Limb (tissue), 2 donors: ENCODE measurements at regions not wholly inside any gene's neighbourhood (a gene's known extent, or its start where the extent isn't known, plus 50 kb on each side); places are given as distances from the start of the nearest gene placed in this dataset.
"Not testable (repeated sequence)": the region's sequence is repeated elsewhere in the genome, so short reads cannot be mapped to it uniquely, and the experiment has no call there.

Experiments used
- DNase-seq, 2 donors: peaks; one replicate each; pipeline ENCODE4 v3.0.0-alpha.2; 2016; ENCODE audit errors: extremely low spot score in 2 of 2

DNA sequence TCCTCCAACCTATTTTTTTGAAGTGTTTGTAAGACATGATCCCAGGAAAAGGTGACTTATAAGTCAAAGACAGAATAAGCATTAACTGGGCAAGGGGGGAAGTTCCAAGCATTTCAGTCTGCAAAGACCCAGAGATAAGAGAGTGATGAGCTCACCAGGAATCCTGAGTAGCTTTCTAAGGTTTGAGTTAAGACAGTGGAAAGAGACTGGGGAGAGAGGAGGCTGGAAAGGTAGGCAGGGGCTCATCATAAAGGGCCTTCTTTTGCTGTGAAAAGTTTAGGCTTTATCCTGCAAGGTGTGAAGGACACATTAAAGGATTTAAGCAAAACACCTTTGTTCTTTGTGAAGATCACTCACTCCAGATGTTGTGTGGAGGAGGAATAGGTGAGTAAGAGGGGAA lies 438.8 kb downstream of the CHL1 start:
- DNase-seq = no peak

DNA sequence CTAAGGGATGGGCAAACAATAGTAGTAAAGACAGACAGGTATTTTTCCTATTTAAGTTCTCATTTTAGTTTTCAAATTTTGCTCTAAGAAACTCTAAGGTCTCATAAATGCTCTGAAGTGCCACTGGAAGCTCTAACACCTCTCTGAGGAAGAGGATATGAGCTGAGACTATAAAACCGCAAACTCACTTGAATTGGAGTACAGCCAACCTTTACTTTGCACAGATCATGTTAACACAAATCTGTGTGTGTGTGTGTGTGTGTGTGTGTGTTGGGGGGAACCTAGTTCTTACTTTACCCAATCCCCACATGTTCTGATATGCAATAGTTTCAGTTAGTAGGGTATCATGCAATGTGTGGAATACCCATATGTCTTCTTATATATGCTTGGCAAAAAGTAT lies 446.8 kb downstream of the CHL1 start:
- DNase-seq = no peak

DNA sequence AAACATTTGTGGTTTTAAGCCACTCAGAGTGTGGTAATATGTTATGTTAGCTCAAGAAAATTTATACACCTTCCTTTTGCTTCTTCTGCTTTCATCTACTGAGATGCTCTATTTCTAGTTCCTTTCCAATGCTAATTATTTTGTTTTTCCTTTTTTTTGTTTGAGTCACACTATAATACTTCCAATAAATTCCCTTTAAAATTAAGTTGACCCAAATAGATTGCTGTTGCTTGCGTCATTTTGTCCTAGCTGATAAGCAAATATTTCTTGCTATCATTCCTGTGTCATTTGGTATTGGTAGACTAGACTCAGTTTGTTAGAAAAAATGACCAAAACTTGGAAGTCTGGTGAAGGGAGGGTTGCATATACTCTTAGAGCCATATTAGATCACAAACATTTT lies 437.0 kb upstream of the CNTN6 start:
- DNase-seq = no peak

DNA sequence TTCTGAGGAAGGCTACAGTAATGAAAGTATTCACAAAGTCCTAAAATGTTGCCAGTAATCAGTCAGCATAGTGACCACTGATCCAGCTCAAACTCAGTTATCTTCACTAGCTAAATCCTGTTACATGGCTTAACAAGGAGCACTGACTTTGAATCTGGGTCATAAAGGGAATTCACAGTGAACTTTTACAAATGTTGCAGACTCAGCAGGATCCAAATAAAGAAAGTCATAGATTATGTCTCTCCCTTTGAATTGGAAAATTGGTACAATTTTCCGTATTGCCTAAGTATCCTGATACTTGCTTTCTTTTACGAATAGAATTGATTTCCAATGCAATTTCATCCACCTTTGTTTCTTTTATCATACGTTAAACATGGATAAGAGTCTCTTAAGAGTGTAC lies 431.5 kb upstream of the CNTN6 start:
- no peak for DNase-seq

DNA sequence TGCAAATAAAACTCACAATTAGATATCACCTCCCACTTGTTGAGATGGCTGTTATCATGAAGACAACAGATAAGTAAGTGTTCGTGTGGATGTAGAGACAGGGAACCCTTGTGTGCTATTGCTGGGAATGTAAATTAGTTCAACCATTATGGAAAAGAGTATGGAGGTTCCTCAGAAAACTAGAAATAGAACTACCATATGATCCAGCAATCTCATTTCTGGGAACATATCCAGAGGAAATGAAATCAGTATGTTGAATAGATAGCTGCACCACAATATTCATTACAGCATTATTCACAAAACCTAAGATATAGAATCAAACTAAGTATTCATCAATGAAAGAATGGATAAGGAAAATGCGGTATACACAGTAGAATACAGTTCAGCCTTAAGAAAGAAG lies 418.7 kb upstream of the CNTN6 start:
- DNase-seq = no peak

DNA sequence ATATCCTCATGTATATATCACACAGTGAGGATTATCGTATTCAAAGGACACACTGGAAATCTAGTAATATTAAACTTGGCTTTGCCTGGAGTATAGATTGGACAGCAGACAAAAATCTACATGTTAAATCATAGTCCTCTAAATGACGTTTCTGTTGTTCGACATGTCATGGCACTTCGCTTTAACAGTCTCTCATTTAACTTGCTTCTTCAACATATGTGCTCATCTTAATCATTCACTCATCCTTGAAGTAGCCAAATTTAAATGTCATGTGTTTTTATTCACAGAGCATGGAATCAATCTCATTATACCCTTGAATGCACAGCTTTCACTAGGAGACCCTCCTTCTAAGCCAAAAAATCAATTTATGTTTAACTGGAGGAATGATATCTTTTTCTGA lies 417.0 kb upstream of the CNTN6 start:
- DNase-seq = no peak

DNA sequence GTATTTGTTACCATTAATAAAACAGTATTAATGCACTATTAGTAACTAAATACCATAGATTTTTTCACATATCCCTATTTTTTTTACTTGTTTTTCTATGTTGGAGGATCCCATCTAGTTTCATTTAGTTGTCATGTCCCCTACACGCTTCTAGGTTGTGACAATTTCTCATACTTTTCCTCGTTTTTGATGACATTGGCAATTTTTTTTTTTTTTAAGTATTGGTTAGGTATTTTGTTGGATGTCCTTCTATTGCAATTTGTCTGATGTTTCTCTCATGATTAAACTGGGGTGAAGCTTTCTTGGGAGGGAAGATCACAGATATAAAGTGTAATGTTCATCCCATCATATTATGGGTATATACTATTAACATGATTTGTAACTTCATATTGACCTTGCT lies 409.1 kb upstream of the CNTN6 start:
- DNase-seq = no peak

DNA sequence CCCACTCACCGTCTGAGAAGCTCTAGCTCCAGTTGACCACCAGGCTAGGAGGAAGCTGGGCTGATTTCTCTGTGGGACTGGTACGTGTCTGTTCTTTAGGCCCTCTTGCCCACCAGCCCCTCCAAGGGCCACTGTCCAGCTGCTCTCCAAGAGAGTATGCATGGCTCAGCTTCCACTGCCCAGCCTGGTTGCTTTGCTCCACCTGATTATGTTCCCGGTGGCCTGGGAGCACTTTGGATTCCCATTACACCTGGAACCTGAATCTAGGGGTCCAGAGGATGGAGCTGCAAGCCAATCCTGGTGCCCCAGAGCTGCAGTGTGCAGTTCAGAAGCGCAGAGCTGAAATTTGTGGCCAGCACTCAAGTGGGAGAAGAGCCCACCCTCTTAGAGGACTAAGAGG lies 402.1 kb upstream of the CNTN6 start:
- no peak for DNase-seq

DNA sequence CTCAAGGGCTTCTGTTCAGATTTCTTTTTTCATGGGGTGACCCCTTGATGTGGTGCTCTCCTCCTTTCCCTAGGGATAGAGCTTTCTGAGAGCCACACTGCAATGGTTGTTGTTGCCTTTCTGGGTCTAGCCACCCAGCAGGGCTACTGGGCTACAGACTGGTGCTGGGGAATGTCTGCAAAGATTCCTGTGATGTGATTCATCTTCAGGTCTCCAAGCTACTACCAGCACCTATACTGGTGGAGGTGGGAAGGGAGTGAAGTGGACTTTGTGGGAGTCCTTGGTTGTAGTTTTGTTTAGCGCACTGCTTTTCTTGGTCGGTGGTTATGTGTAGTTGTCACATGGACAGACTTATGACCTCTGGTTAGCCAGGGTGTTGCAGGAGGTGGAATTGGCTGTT lies 392.3 kb upstream of the CNTN6 start:
- no peak for DNase-seq

DNA sequence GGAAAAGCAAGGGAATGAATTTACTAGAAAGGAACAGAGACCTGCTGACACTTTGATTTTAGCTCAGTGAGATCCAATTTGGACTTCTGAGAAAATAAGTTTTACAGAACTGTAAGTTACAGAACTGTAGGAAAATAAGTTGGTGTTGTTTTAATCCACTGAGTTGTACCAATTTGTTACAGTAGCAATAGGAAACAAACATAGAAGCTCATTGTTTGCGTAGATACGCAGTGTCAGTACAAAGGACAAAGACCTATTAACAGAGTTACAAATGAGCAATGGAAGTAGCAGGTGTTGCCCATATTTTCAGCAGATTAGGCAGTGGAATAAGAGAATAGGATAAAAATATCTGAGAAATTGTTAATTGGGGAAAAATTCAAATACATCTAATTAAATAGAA lies 385.8 kb upstream of the CNTN6 start:
- no peak for DNase-seq

DNA sequence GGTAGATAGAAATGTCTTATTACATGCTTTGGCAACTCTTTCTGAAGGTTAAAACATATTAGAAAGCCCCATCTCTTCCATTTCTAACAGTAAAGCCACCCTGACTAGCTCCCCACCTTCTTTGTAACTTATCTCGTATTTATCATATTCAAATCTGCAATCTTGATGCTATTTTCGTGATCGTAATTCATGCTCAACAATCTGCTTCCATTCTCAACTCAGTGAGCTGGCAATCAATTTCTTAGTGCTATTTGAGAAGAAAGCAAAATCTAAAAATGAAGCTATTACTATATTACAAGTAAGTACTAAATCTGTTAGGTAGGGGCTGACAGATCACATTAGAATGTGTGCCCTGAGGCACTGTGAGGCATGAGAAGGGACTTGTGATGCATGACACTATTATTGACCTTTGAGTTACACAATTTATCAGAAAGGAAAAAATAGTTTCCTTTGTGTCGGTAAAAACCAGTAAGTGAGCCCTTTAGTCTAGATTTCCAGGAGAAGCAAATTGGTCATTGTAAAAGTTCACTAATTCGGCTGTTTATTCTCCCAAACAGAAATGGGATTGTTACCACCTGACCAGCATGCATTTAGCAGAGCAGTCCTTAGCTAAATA lies 379.7 kb upstream of the CNTN6 start:
- no peak for DNase-seq

DNA sequence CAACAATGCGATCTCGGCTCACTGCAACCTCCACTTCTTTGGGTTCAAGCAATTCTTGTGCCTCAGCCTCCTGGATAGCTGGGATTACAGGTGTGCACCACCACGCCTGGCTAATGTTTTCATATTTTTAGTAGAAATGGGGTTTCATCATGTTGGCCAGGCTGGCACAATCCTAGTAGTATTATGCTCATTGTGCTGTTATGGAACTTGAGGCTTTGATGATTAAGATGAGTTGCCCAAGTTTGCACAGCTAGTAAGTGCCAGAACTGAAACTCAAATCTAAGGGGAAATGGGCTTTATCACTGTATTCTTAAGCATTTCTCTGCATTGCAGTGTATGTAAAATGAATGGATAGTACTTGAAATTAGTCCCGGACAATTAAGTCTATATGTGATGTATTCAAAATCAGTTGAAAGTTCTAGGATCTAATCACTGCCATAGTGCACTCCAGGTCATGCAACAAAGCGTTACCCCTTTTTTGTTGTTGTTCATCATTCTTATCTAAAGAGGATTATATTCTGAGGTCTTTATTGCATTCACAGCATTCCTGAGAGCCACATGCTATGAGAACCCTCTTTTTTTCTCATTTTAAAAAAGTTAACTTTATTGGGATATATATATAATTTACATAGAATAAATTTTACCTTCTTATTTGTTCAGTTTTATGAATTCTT lies 378.7 kb upstream of the CNTN6 start:
- DNase-seq = no peak

DNA sequence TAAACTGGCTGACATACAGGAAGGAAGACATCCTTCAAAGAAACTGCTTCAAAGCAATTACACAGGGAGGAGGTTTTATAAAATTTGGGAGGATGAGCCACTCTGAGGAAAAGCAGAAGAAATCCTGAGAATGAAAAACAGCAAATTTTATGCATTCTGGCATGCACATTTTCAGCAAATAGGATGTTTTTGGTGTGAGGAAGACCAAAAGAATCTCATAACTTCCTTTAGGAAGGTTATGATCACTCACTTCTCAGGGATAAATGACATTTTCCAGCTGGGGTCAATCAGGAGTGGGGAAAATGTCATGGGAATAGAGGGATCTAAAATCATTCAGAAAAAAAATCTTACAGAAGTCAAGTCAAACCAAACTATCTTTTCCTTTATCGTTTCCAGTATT lies 371.7 kb upstream of the CNTN6 start:
- DNase-seq = no peak

DNA sequence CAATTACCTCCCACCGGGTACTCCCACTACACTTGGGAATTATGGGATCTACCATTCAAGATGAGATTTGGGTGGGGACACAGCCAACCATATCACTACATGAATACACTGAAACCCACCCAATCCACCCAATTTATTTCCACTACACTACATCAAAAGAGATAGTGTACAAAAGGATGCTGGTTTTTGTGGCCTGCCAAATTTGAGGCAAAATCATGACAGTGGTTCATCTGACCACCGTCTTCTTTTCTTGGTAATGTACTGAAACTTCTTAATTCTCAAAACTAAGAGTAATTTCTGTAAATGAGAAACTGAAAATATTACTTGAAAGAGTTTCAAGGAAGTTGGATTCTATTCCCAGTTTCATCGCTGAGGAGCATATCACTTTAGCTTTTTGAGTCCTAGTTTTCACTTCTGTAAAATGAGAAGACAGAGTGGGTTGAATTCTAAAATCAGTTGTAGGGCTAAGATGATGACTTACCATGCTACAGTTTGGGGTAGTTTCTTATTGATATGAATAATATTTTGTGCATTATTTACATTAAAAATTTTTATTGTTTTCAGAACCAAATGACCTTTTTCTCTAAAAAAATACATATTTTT lies 360.4 kb upstream of the CNTN6 start:
- no peak for DNase-seq

DNA sequence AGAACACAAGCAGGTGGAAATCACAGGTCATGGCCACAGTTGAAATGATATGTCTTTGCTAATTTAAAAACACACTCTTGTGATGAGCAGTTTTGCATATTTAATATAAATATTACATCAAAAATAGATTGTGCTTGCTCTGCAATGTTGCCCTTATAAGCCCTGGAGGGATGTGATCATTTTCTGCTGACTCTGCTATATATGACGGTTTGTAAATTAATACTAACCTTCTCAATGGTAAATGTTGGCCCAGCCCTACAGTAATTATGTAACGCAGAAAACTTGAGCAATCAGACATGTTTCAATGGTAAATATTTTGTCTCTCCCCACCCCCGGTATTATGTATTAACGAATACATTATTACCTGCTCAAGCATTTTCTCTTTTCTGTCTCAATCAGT lies 359.5 kb upstream of the CNTN6 start:
- no peak for DNase-seq

DNA sequence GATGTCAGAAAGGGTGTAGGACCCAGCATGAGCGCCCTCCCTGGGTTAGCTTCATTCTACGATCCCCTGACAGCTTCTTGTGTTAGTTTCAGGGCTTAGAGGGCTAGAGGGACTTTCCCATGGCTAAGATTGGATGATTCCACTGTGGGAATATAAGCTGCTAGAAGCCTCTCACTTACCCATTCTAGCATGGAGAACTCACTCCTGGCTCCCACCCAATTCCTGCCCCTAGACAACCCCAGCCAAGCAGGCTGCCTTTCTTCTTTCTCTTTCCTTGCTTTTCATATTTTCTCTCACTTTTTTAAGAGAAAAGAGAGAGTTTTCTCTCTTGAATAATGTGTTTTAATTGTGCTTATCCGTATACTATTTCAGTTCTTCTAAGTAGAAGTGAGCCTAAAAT lies 335.1 kb upstream of the CNTN6 start:
- DNase-seq = no peak

DNA sequence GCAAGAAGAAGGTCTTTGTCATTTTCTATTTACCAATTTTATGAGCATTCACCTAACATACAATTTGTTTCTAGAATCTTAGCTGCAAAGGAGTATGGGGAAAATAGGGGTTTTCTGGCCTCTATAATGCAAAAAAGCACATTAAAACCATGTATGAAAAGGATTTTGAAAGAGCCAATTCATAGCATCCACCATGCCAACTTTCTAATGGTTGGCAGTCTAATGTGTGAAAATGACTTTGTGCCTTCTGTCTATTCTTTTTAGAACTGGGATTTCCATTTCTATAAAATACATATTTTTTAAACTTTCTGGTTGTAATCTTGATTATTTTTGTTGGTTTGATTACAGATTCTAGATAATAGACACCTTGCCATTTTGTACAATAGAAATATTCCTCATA lies 333.7 kb upstream of the CNTN6 start:
- no peak for DNase-seq

DNA sequence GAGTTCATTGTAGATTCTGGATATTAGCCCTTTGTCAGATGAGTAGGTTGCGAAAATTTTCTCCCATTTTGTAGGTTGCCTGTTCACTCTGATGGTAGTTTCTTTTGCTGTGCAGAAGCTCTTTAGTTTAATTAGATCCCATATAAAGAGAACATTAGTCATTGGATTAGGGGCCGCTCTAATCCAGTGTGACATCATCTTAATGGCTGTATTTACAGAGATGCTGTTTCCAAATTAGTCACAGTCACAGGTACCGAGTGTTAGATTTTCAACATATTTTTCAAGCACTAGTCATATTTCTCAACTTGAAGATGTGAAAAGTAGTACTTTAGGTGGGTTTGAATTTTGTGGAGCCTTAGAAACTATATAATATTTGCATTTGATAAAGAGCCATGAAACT lies 319.4 kb upstream of the CNTN6 start:
- not testable (repeated sequence) for DNase-seq

DNA sequence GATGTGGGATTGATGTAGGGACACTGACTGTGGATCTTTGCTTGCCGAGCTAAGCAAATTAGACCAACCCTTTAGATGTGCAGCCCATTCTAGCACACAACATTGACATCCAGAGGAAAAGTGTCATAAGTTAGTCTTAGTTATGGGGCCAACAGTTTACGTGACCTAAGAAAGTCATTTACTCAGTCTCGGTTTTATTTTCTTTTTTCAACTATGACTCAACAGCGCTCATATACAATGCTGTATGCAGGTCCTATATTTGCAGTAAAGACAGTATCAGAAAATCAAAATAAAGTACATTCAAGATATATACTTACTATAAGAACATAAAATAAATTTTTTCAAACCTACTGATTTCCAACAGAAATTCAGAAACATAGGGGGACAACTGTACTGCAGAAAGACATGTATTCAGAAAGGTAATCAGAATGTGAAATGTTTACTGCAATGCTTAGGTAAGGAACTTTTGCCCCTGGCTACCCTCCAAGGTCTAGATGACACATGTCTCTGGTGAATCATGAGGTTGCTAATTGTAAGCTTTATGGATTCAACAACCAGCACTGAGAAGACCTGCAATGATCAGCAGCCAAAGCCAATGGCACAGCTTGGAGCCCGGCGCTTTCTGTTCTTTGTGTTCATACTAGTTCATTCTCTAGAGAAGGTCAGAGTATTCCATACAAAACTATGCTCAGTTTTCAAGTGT lies 317.5 kb upstream of the CNTN6 start:
- no peak for DNase-seq

DNA sequence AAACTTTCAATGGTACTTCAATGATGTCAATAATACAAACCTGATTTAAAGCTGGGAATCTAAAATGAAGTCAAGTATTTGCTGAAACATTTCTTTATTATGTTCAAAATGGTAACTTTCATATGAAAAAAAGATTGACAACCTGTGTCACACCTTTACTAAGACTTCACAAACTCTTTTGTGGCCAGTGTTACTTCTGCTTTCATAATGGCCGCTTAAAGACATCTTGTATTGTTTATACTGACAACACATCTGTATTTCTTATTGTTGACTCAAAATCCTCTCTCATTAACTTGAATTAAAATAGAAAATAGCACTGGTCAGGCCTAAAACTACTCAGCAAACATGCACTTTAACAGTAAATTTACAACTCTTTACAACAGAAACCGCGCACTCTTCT lies 312.3 kb upstream of the CNTN6 start:
- DNase-seq = no peak

DNA sequence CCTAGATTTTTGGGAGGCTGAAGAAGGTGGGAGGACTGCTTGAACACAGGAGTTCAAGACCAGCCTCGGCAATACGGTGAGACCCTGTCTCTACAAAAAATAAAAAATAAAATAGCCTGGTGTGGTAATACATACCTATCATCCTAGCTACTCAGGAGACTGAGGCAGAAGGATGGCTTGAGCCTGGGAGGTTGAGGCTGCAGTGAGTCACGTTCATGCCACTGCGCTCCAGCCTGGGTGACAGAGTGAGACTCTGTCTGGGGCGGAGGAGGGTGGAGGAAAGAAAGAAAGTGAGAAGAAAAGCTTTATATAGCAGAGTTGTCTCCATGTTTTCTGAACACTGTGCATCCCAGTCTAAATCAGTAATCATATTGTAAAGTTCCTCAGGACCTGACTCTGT lies 301.4 kb upstream of the CNTN6 start:
- no peak for DNase-seq

DNA sequence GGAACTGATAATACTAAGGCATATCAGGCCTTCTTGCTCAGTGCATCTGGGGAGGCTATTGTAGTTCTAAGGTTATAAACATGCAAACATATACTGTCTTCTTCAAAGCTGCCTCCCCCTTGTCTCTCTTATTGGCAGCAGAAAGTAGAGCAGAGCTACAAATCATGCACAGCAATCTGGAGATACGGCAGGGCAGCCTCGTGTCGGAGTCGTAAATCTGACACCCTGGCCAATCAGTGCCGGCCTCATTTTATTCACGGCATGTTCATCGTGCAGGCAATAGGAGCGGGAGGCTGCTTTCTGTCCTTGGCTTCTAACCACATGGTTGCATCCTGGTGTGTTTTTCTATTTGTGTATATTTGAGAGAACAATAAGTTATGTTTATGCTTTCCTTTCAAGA lies 300.2 kb upstream of the CNTN6 start:
- no peak for DNase-seq

DNA sequence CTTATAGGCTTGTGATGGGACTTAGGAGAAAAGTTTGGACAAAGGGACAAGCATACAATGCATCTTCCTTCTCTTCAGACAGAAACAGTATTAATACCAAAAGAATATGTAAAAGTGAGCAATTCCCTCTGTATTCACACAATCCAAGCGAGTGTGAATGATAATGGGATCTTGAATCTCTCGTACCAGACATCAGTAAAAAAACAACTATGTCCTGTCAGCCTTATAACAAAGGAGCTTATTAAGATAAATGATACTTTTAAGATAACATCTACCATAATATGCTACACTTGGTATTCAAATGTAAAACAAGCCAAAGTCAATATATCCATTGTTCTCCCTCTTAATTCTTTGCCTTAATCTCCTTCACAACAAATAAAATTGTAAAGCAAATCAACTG lies 288.6 kb upstream of the CNTN6 start:
- no peak for DNase-seq
